ENCODE measurements at regions not wholly inside any gene's neighbourhood (a gene's known extent, or its start where the extent isn't known, plus 50 kb on each side); places are given as distances from the start of the nearest gene placed in this dataset.

- intact Hi-C loops (cut with DNase I), result no loop called here
- ATAC-seq (ENCODE audit: poor library complexity), result peak; percentile 71
- DNase-seq, result no peak
Observed at GRCh38 chr3:190252080-190252479, 70.2 kb downstream of the CLDN1 start.

DNA sequence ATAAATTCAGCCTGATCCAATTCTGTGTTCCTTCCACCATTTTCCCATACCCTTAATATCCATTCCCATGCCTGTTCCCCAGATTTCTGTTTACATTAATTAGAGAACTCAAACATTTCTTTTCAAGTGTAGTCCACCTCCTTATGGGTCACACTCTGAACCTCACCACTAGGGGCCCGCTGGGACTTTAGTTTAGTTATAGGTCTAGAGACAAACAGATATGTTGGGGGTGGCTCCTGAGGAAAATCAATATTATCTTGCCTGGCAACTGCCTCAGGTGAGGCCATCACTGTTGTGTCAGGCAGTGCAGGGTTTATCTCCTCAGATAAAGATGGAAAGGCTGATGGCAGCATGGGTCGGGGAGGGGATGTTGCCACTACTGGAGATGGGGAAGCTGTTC lies 72.8 kb downstream of the CLDN1 start:
- intact Hi-C loops (cut with DNase I), result no loop called here
- ATAC-seq (ENCODE audit: poor library complexity) (no peak), DNase-seq (no peak)

GRCh38 chr3:190242147-190242546 lies 80.1 kb downstream of the CLDN1 start:
- ATAC-seq (ENCODE audit: poor library complexity), result no peak
- no peak for DNase-seq
- intact Hi-C loops (cut with DNase I), result no loop called here

DNA sequence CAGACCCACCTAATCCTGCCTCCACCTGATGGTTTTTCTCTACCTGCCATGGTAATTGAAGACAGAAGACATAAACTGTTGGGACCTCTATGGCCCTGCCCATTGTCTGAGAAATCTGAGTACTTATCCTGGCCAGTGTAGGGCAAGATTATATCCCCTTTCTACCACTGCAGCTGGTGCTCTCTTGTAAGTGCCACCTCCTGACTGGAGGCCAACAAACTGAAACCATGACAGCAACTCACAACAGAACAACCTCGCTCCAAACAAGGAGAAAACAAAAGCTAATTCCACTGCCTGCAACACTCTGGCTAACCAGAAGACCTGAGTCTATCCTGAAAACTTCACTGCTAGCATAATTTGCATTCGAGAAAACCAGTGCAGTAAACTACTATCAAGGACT lies 82.9 kb downstream of the CLDN1 start:
- ATAC-seq (ENCODE audit: poor library complexity) (no peak), DNase-seq (no peak)
- intact Hi-C loops (cut with DNase I), result no loop called here

DNA sequence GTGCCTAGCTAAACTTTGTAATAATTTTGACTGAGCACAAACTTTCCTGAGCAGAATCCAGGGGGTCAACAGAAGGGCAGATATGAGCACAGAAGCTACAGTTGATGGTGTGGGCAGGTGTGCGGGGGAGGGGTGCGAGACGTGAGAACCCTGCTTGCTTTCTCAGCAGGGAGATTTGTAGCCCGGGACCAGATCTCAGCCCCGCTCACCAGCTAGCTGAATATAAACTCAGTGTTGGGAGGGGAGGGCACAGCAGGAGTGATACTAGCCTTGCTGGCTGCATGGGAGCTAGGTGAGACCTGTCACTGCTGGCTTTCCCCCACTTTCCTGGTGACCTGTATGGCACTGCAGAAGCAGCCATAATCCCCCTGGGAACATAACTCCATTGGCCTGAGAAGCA lies 83.4 kb downstream of the CLDN1 start:
- ATAC-seq (ENCODE audit: poor library complexity) (no peak), DNase-seq (no peak)
- intact Hi-C loops (cut with DNase I), result no loop called here

GRCh38 chr3:190234621-190235020 lies 87.6 kb downstream of the CLDN1 start:
- intact Hi-C loops (cut with DNase I), result no loop called here
- ATAC-seq (ENCODE audit: poor library complexity), result no peak

GRCh38 chr3:190229632-190230424 lies 92.4 kb downstream of the CLDN1 start:
- intact Hi-C loops (cut with DNase I), result loop anchor here (10.0 kb wide), 1 partner anchor 95 kb away; the partner anchor contains the start of gene CLDN1
- no peak for DNase-seq
- no peak for ATAC-seq (ENCODE audit: poor library complexity)

More at GRCh38 chr3:190234621-190235020, 87.6 kb downstream of the CLDN1 start:
- DNase-seq, result no peak

GRCh38 chr3:190227064-190227463 lies 95.2 kb downstream of the CLDN1 start:
- intact Hi-C loops (cut with DNase I), result loop anchor here (10.0 kb wide), 1 partner anchor 98 kb away; the partner anchor contains the start of gene CLDN1
- no peak for ATAC-seq (ENCODE audit: poor library complexity)
- DNase-seq, result no peak

DNA sequence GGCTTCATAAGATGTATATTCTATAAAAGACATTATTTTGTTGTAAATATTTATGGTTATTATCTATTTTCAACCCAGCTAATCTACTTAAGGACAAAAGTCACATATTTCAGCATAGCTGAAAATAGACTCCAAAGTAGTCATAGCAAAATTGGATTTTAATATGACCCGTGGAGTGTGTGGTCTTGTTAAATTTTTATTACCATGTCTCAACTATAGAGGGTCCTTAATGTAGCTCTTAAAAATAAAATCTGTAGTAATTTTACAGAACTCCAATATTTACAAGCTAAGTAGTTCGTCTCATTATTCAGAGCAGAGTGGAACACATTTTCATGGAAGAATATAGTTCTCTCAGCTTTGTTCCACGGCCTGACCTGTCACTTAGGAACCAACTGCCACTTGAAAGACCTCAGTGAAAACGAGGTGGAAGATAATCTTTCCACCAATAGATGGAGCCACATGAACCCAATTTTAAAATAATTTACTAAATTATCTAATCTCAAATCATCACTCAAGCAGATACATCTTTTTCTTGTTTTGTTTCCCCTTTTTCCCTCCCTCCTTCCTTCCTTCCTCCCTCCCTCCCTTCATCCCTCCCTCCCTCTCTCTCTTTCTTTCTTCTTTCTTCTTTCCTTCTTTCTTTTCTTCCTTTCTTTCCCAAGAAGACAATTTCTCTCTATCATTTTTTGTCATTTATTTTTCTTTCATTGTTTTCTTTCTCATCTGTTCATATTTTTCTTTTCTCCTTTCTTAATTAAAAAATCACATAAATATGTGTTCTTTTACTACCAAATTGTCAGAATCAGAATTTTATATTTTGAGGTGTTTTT lies 97.2 kb downstream of the CLDN1 start:
- ATAC-seq (ENCODE audit: poor library complexity) (no peak), DNase-seq (no peak)
- intact Hi-C loops (cut with DNase I), result loop anchor here (10.0 kb wide), 1 partner anchor 100 kb away; the partner anchor contains the start of gene CLDN1

GRCh38 chr3:190224456-190224855 lies 97.8 kb downstream of the CLDN1 start:
- ATAC-seq (ENCODE audit: poor library complexity) (no peak), DNase-seq (no peak)
- intact Hi-C loops (cut with DNase I), result loop anchor here (10.0 kb wide), 1 partner anchor 100 kb away; the partner anchor contains the start of gene CLDN1

DNA sequence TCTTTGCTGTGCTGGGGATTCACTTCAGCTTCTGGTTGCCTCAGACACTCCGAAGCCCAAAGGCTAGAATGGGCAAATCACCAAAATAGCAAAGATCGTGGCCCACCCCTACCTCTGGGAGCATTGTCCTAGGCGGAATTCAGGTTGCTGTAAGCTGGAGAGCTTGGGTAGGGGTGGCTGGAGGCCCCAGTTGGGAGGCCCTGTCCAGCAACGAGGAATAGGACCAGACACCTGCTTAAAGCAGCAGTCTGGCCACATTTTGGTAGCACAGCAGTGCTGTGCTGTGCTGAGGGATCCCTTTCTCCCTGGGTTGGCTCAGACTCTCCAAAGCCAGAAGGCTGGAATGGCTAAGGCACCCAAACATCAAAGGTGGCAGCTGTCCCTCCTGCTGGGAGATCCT lies 99.3 kb downstream of the CLDN1 start:
- DNase-seq (no peak), ATAC-seq (ENCODE audit: poor library complexity) (no peak)
- intact Hi-C loops (cut with DNase I), result loop anchor here (10.0 kb wide), 1 partner anchor 102 kb away; the partner anchor contains the start of gene CLDN1

- intact Hi-C loops (cut with DNase I), result loop anchor here (10.0 kb wide), 1 partner anchor 102 kb away; the partner anchor contains the start of gene CLDN1
- no peak for ATAC-seq (ENCODE audit: poor library complexity)
- no peak for DNase-seq
Observed at GRCh38 chr3:190222360-190222759, 99.9 kb downstream of the CLDN1 start.

DNA sequence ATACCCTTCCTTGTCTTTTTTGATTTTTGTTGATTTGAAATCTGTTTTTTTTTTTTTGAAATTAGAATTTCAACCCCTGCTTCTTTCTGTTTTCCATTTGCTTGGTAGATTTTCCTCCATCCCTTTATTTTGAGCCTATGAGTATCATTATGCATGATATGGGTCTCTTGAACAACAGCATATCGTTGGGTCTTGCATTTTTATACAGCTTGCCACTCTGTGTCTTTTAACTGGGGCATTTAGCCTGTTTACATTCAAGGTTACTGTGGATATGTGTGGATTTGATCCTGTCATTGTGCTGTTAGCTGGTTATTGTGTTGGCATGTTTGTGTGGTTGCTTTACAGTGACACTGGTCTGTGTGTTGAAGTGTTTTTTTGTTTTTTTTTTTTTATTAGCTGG lies 99.7 kb upstream of the P3H2 start:
- ATAC-seq (ENCODE audit: poor library complexity) (no peak), DNase-seq (no peak)
- intact Hi-C loops (cut with DNase I), result loop anchor here (10.0 kb wide), 1 partner anchor 104 kb away; the partner anchor contains the start of gene CLDN1

DNA sequence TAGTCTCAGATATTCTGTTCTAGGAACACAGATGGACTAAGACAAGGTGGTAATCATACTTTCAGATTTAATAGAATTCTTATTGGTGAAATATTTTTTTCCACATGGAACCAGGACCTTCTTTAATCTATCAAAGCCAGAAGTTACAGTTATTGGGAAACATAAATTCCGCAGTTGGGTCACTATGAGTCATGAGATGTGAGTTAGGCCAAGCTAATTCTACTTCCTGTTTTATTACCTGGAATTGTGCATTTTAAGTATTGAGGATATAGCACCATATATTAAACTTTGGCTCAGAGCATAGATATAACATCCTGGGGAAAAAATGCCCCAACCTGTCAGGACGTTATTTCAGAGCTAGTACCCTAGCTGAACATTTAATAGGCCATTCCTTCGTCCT lies 96.4 kb upstream of the P3H2 start:
- intact Hi-C loops (cut with DNase I), result no loop called here
- ATAC-seq (ENCODE audit: poor library complexity), result no peak
- DNase-seq, result no peak

GRCh38 chr3:190213727-190214126 lies 93.0 kb upstream of the P3H2 start:
- ATAC-seq (ENCODE audit: poor library complexity) (no peak), DNase-seq (no peak)
- intact Hi-C loops (cut with DNase I), result no loop called here

DNA sequence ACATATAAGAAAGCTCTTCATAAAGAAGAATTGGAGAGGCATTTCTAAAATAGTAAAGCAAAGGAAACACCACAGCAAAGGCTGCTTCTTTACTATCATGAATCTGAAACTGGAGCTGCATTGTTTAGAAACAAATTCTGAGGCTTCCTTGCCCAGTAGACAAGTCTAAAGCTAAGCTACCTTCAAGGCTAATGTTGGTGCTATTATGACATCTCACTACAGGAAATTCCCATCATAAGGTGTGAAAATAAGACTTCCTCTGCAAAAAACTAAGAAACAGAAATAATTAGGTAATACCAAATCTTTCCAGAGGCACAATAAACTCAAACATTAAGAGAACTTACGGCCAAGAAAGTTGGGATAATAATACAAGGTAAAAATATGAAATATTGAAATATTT lies 89.9 kb upstream of the P3H2 start:
- ATAC-seq (ENCODE audit: poor library complexity) (no peak), DNase-seq (no peak)
- intact Hi-C loops (cut with DNase I), result no loop called here

- ATAC-seq (ENCODE audit: poor library complexity) (no peak), DNase-seq (no peak)
- intact Hi-C loops (cut with DNase I), result no loop called here
Observed at GRCh38 chr3:190209533-190209932, 88.8 kb upstream of the P3H2 start.

- DNase-seq (no peak), ATAC-seq (ENCODE audit: poor library complexity) (no peak)
- intact Hi-C loops (cut with DNase I), result no loop called here
Observed at GRCh38 chr3:190208196-190208595, 87.5 kb upstream of the P3H2 start.

GRCh38 chr3:190205739-190206138 lies 85.0 kb upstream of the P3H2 start:
- ATAC-seq (ENCODE audit: poor library complexity), result no peak
- intact Hi-C loops (cut with DNase I), result no loop called here
- no peak for DNase-seq
